H9 (cell line): ENCODE measurements at regions not wholly inside any gene's neighbourhood (a gene's known extent, or its start where the extent isn't known, plus 50 kb on each side); places are given as distances from the start of the nearest gene placed in this dataset.

Source experiments
- DNase-seq: peaks from one replicate; pipeline ENCODE4 v3.0.0-alpha.2; 2017
- H2AFZ ChIP-seq: one replicate; pipeline ENCODE4 v1.6.1; 2013; ENCODE audit warnings: mild to moderate bottlenecking, low read length, control low read depth, moderate library complexity
- H2AK5ac ChIP-seq: 2 replicates; pipeline ENCODE4 v1.6.1; 2013; ENCODE audit warnings: low read length, control low read depth, mixed read lengths; ENCODE audit not compliant: insufficient read length
- H2BK120ac ChIP-seq: one replicate; pipeline ENCODE4 v1.6.1; 2013; ENCODE audit warnings: low read depth, mild to moderate bottlenecking, low read length, control low read depth, inconsistent platforms; ENCODE audit not compliant: poor library complexity, severe bottlenecking
- H2BK12ac ChIP-seq: 2 replicates; pipeline ENCODE4 v1.6.1; 2013; ENCODE audit warnings: low read length, control low read depth, mixed read lengths, low read depth; ENCODE audit not compliant: insufficient read length
- H2BK15ac ChIP-seq: 2 replicates; pipeline ENCODE4 v1.6.1; 2013; ENCODE audit warnings: low read depth, low read length, control low read depth
- H2BK20ac ChIP-seq: one replicate; pipeline ENCODE4 v1.6.1; 2013; ENCODE audit warnings: low read depth, mild to moderate bottlenecking, low read length, control low read depth, inconsistent platforms; ENCODE audit not compliant: poor library complexity, severe bottlenecking
- H2BK5ac ChIP-seq: 2 replicates; pipeline ENCODE4 v1.6.1; 2013; ENCODE audit warnings: low read length, control low read depth, mixed read lengths; ENCODE audit not compliant: insufficient read length
- H3K14ac ChIP-seq: 2 replicates; pipeline ENCODE4 v1.6.1; 2013; ENCODE audit warnings: low read length, control low read depth; ENCODE audit not compliant: insufficient read depth
- H3K18ac ChIP-seq: 2 replicates; pipeline ENCODE4 v1.6.1; 2013; ENCODE audit warnings: low read depth, mild to moderate bottlenecking, mixed read lengths, low read length, control low read depth; ENCODE audit not compliant: insufficient read length
- H3K23ac ChIP-seq: 2 replicates; pipeline ENCODE4 v1.6.1; 2013; ENCODE audit warnings: low read length, control low read depth, mixed read lengths, low read depth; ENCODE audit not compliant: insufficient read length
- H3K23me2 ChIP-seq: 2 replicates; pipeline ENCODE4 v1.6.1; 2013; ENCODE audit warnings: low read depth, mild to moderate bottlenecking, mixed read lengths, low read length, control low read depth; ENCODE audit not compliant: insufficient read length, poor library complexity, severe bottlenecking
- H3K27ac ChIP-seq: 2 replicates; pipeline ENCODE4 v1.5.1; 2013; ENCODE audit warnings: low read length, control low read depth, mixed read lengths, low read depth; ENCODE audit not compliant: insufficient read length
- H3K27me3 ChIP-seq: 2 replicates; pipeline ENCODE4 v1.6.1; 2013; ENCODE audit warnings: low read length, control low read depth, inconsistent platforms; ENCODE audit not compliant: insufficient read depth
- H3K4ac ChIP-seq: 2 replicates; pipeline ENCODE4 v1.6.1; 2013; ENCODE audit warnings: low read depth, mild to moderate bottlenecking, control low read depth, inconsistent platforms, low read length, moderate library complexity
- H3K4me1 ChIP-seq: 2 replicates; pipeline ENCODE4 v1.6.1; 2013; ENCODE audit warnings: low read length, control low read depth, inconsistent platforms; ENCODE audit not compliant: insufficient read depth
- H3K4me2 ChIP-seq: 2 replicates; pipeline ENCODE4 v1.6.1; 2013; ENCODE audit warnings: low read length, control low read depth, mixed read lengths; ENCODE audit not compliant: insufficient read length, insufficient read depth
- H3K56ac ChIP-seq: 2 replicates; pipeline ENCODE4 v1.6.1; 2013; ENCODE audit warnings: low read depth, mild to moderate bottlenecking, mixed read lengths, low read length, control low read depth; ENCODE audit not compliant: insufficient read length
- H3K79me1 ChIP-seq: 2 replicates; pipeline ENCODE4 v1.6.1; 2013; ENCODE audit warnings: low read depth, mild to moderate bottlenecking, moderate library complexity, low read length, control low read depth, inconsistent platforms; ENCODE audit not compliant: insufficient read depth, poor library complexity, severe bottlenecking
- H3K79me2 ChIP-seq: 2 replicates; pipeline ENCODE4 v1.6.1; 2013; ENCODE audit warnings: low read length, control low read depth, inconsistent platforms; ENCODE audit not compliant: insufficient read depth
- H3K9ac ChIP-seq: 2 replicates; pipeline ENCODE4 v1.6.1; 2013; ENCODE audit warnings: low read length, control low read depth, mixed read lengths; ENCODE audit not compliant: insufficient read length; ENCODE audit errors: extremely low read depth
- H3K9me3 ChIP-seq: one replicate; pipeline ENCODE4 v1.6.1; 2013; ENCODE audit warnings: low read depth, low read length, inconsistent platforms; ENCODE audit not compliant: control insufficient read depth
- H3T11ph ChIP-seq: one replicate; pipeline ENCODE4 v1.6.1; 2013; ENCODE audit warnings: mild to moderate bottlenecking, low read length, control low read depth, inconsistent platforms
- H4K20me1 ChIP-seq: one replicate; pipeline ENCODE4 v1.6.1; 2013; ENCODE audit not compliant: control insufficient read depth, insufficient read length, insufficient read depth
- H4K5ac ChIP-seq: 2 replicates; pipeline ENCODE4 v1.6.1; 2013; ENCODE audit warnings: low read depth, mild to moderate bottlenecking, mixed read lengths, low read length, control low read depth; ENCODE audit not compliant: insufficient read length
- H4K8ac ChIP-seq: replicated peaks from 2 replicates; pipeline ENCODE4 v1.6.1; 2013; ENCODE audit warnings: low read length, control low read depth, mixed read lengths, low read depth; ENCODE audit not compliant: insufficient read length
- H4K91ac ChIP-seq: 2 replicates; pipeline ENCODE4 v1.6.1; 2013; ENCODE audit warnings: low read depth, mild to moderate bottlenecking, moderate library complexity, mixed read lengths, low read length, control low read depth; ENCODE audit not compliant: insufficient read length
- H3K27ac Mint-ChIP-seq, 3 experiments: 2 replicates in 2 of 3; 3 replicates in 1 of 3; pipeline ENCODE4 v1.8.0; 2020 to 2021; ENCODE audit warnings: mixed read lengths in 3 of 3, mild to moderate bottlenecking in 1 of 3, moderate library complexity in 1 of 3
- H3K27me3 Mint-ChIP-seq: 2 replicates; pipeline ENCODE4 v1.8.0; 2021; ENCODE audit warnings: low read depth, mild to moderate bottlenecking, moderate library complexity, mixed read lengths
- H3K36me3 Mint-ChIP-seq, 3 experiments: 2 replicates in 2 of 3; 3 replicates in 1 of 3; pipeline ENCODE4 v1.8.0; 2020 to 2021; ENCODE audit warnings: low read depth in 3 of 3, mixed read lengths in 3 of 3; ENCODE audit not compliant: insufficient read depth in 1 of 3
- H3K4me1 Mint-ChIP-seq, 2 experiments: 2 replicates each; pipeline ENCODE4 v1.8.0; 2020; ENCODE audit warnings: mixed read lengths in 2 of 2
- H3K4me3 Mint-ChIP-seq, 2 experiments: 2 replicates in 1 of 2; 3 replicates in 1 of 2; pipeline ENCODE4 v1.8.0; 2020 to 2021; ENCODE audit warnings: mild to moderate bottlenecking in 2 of 2, mixed read lengths in 2 of 2, moderate library complexity in 1 of 2
- H3K9me3 Mint-ChIP-seq, 2 experiments: 2 replicates in 1 of 2; 3 replicates in 1 of 2; pipeline ENCODE4 v1.8.0; 2020; ENCODE audit warnings: mild to moderate bottlenecking in 2 of 2, mixed read lengths in 2 of 2, moderate library complexity in 1 of 2
- CTCF ChIP-seq: fragments of 200-600 bp; sonication (generic); conservative IDR thresholded peaks from 3 replicates; pipeline ENCODE4 v1.8.0; 2021; ENCODE audit warnings: antibody characterized with exemption, mild to moderate bottlenecking
- WGBS: extraction: QIAGEN DNeasy Blood & Tissue Kit; methylation state at CpG from one replicate; pipeline ENCODE4 v1.1.7; 2013; ENCODE audit warnings: missing lambda C conversion rate, low lambda C conversion rate, mixed read lengths; ENCODE audit not compliant: insufficient read length; ENCODE audit errors: extremely low coverage; 5-methylcytosine and 5-hydroxymethylcytosine counted together

GRCh38 chr3:81864272-81864671 lies 102.8 kb upstream of the GBE1 start:
- H3K14ac ChIP-seq, result no peak overlapping the region
- no peaks in the 10 kb centered on the region for H3K27me3 ChIP-seq
- H3K9me3 Mint-ChIP-seq, result no peaks in the 10 kb centered on the region
- peak; percentile 34 for DNase-seq
- no peaks in the 10 kb centered on the region for H3K4me1 ChIP-seq
- H2BK15ac ChIP-seq, result no peak overlapping the region
- peak overlapping the region; percentile 84 to 94 (median 90); a peak in 4 of 7 replicates for H3K27ac Mint-ChIP-seq
- H3K18ac ChIP-seq, result no peak overlapping the region
- H3K9ac ChIP-seq, result no peak overlapping the region
- WGBS, result no CpG with 5 or more reads among the region's 7 CpGs
- TF ChIP-seq CTCF, result no peak
- H2AFZ ChIP-seq, result peak overlapping the region; percentile 59
- H3K56ac ChIP-seq, result no peak overlapping the region
- H3K23me2 ChIP-seq, result no peaks in the 10 kb centered on the region
- H2BK20ac ChIP-seq, result no peak overlapping the region
- no peaks in the 10 kb centered on the region for H3K27me3 Mint-ChIP-seq
- H3K36me3 Mint-ChIP-seq, result no peaks in the 10 kb centered on the region; a peak in 1 of 7 replicates
- no peak overlapping the region for H3K4me2 ChIP-seq
- no peaks in the 10 kb centered on the region for H3K79me1 ChIP-seq
- H3K27ac ChIP-seq, result no peak overlapping the region
- no peak overlapping the region for H2BK120ac ChIP-seq
- H3K4me3 Mint-ChIP-seq, result no peak overlapping the region
- H2BK12ac ChIP-seq, result no peak overlapping the region
- no peaks in the 10 kb centered on the region for H4K20me1 ChIP-seq
- H2AK5ac ChIP-seq, result no peak overlapping the region
- no peak overlapping the region for H2BK5ac ChIP-seq
- H3K9me3 ChIP-seq, result no peaks in the 10 kb centered on the region
- peaks cover 9 to 13% of the 10 kb centered on the region in 2 experiments for H3K4me1 Mint-ChIP-seq
- H4K91ac ChIP-seq, result no peak overlapping the region
- no peak overlapping the region for H3K4ac ChIP-seq
- no peak overlapping the region for H4K8ac ChIP-seq
- no peak overlapping the region for H3T11ph ChIP-seq
- no peak overlapping the region for H3K23ac ChIP-seq
- H4K5ac ChIP-seq, result no peak overlapping the region
- H3K79me2 ChIP-seq, result no peaks in the 10 kb centered on the region
